Endothelial cell of umbilical vein (primary cell): ENCODE measurements at regions not wholly inside any gene's neighbourhood (a gene's known extent, or its start where the extent isn't known, plus 50 kb on each side); places are given as distances from the start of the nearest gene placed in this dataset.

Experiments
- CTCF ChIP-seq, 2 donors: IDR thresholded peaks; 1 replicate in 1 of 2; 2 replicates in 1 of 2; pipeline ENCODE4 v1.5.1; 2011; ENCODE audit warnings: low read length in 2 of 2, mild to moderate bottlenecking in 2 of 2, moderate library complexity in 2 of 2, control low read depth in 1 of 2, inconsistent platforms in 1 of 2, low read depth in 1 of 2; ENCODE audit not compliant: insufficient read depth in 1 of 2; ENCODE audit errors: extremely low read depth in 1 of 2
- EZH2 ChIP-seq: IDR thresholded peaks from 2 replicates; pipeline ENCODE4 v1.6.1; 2012; ENCODE audit warnings: borderline replicate concordance, low read depth, mild to moderate bottlenecking, moderate library complexity, low read length, inconsistent platforms; ENCODE audit not compliant: severe bottlenecking
- MYC ChIP-seq: IDR thresholded peaks from one replicate; pipeline ENCODE4 v1.6.1; 2011; ENCODE audit warnings: mild to moderate bottlenecking, low read depth, low read length
- POLR2A ChIP-seq: IDR thresholded peaks from 2 replicates; pipeline ENCODE4 v1.6.1; 2012; ENCODE audit warnings: low read depth, mild to moderate bottlenecking, control low read depth, low read length

- TF ChIP-seq CTCF (IDR thresholded peaks at IDR 0.05; ENCODE audit: extremely low read depth in 1 of 2, insufficient read depth in 1 of 2, low read depth in 1 of 2, low read length in 2 of 2): no peak
- TF ChIP-seq MYC: no peak
- no peak for TF ChIP-seq EZH2
- no peak for TF ChIP-seq POLR2A
Observed at GRCh38 chr19:20367811-20368294, 197.7 kb downstream of the ZNF737 start.
